ENCODE measurements at regions not wholly inside any gene's neighbourhood (a gene's known extent, or its start where the extent isn't known, plus 50 kb on each side); places are given as distances from the start of the nearest gene placed in this dataset.

DNA sequence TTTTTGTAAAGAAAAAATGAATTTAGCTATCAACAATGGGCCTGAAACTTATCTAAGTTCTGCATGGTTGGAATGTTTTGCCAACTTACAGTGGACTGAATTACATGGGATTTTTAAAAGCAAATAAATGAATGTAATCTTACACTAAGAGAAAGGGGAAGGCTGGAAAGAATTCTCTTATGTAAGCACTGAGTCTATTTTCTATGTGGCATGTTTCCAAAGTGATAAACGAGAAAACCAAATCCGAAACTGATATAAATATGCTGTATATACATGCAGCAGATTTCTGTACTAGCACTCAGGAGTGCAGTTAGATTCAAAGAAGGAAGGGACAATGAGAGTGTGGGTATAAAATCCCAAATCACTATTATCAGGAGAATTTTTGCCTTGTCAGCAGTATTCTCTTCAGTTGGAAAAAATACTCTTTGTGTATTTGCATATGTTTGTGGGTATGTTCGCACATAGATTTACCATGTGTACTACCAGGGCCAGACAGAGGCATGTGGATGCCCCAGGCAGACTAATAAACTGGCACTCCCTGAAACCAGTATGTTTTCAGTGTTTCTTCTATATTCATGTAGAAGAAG lies 334.3 kb upstream of the SEMA3D start:
- H3K4me3 ChIP-seq (replicated peaks in 1 of 2; ENCODE audit: low read depth in 1 of 2, low read length in 2 of 2) = no peak overlapping the region
- ChIA-PET CTCF (no interaction called here), POLR2A (no interaction called here), RAD21 (ENCODE audit: low non-redundant PET in 1 of 2, low total read pairs in 2 of 2, uncharacterized antibody in 2 of 2, unreplicated experiment in 2 of 2) (no interaction called here)
- H4K20me1 ChIP-seq (ENCODE audit: insufficient read depth) = no peaks in the 10 kb centered on the region
- TF ChIP-seq EGR1 (IDR thresholded peaks at IDR 0.05; ENCODE audit: low read depth) (no peak), POLR2A (IDR thresholded peaks at IDR 0.05; ENCODE audit: borderline replicate concordance, extremely low read depth, insufficient read depth, insufficient read length) (no peak), YY1 (IDR thresholded peaks at IDR 0.05; ENCODE audit: extremely low read depth, insufficient replicate concordance, low read depth, low read length) (no peak), POLR2AphosphoS5 (IDR thresholded peaks at IDR 0.05; ENCODE audit: low read depth, low read length) (no peak), TCF7L2 (IDR thresholded peaks at IDR 0.05; ENCODE audit: borderline replicate concordance, extremely low read depth, insufficient read depth, insufficient read length) (no peak), EZH2phosphoT487 (IDR thresholded peaks at IDR 0.05; ENCODE audit: borderline replicate concordance) (no peak), SIN3A (IDR thresholded peaks at IDR 0.05; ENCODE audit: low read depth) (no peak), CBX3 (IDR thresholded peaks at IDR 0.05; ENCODE audit: low read depth) (no peak), JUND (IDR thresholded peaks at IDR 0.05) (no peak), ZNF274 (IDR thresholded peaks at IDR 0.05; ENCODE audit: low read depth, low read length) (no peak), SP1 (IDR thresholded peaks at IDR 0.05; ENCODE audit: low read depth) (no peak), EZH2 (IDR thresholded peaks at IDR 0.05) (no peak), CEBPB (IDR thresholded peaks at IDR 0.05; ENCODE audit: low read depth) (no peak), ELF1 (IDR thresholded peaks at IDR 0.05; ENCODE audit: borderline replicate concordance, low read depth) (no peak)
- TF ChIP-seq, protein P1, sequence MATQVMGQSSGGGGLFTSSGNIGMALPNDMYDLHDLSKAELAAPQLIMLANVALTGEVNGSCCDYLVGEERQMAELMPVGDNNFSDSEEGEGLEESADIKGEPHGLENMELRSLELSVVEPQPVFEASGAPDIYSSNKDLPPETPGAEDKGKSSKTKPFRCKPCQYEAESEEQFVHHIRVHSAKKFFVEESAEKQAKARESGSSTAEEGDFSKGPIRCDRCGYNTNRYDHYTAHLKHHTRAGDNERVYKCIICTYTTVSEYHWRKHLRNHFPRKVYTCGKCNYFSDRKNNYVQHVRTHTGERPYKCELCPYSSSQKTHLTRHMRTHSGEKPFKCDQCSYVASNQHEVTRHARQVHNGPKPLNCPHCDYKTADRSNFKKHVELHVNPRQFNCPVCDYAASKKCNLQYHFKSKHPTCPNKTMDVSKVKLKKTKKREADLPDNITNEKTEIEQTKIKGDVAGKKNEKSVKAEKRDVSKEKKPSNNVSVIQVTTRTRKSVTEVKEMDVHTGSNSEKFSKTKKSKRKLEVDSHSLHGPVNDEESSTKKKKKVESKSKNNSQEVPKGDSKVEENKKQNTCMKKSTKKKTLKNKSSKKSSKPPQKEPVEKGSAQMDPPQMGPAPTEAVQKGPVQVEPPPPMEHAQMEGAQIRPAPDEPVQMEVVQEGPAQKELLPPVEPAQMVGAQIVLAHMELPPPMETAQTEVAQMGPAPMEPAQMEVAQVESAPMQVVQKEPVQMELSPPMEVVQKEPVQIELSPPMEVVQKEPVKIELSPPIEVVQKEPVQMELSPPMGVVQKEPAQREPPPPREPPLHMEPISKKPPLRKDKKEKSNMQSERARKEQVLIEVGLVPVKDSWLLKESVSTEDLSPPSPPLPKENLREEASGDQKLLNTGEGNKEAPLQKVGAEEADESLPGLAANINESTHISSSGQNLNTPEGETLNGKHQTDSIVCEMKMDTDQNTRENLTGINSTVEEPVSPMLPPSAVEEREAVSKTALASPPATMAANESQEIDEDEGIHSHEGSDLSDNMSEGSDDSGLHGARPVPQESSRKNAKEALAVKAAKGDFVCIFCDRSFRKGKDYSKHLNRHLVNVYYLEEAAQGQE (IDR thresholded peaks at IDR 0.05; ENCODE audit: low read depth) = no peak
- TF ChIP-seq, protein P2, sequence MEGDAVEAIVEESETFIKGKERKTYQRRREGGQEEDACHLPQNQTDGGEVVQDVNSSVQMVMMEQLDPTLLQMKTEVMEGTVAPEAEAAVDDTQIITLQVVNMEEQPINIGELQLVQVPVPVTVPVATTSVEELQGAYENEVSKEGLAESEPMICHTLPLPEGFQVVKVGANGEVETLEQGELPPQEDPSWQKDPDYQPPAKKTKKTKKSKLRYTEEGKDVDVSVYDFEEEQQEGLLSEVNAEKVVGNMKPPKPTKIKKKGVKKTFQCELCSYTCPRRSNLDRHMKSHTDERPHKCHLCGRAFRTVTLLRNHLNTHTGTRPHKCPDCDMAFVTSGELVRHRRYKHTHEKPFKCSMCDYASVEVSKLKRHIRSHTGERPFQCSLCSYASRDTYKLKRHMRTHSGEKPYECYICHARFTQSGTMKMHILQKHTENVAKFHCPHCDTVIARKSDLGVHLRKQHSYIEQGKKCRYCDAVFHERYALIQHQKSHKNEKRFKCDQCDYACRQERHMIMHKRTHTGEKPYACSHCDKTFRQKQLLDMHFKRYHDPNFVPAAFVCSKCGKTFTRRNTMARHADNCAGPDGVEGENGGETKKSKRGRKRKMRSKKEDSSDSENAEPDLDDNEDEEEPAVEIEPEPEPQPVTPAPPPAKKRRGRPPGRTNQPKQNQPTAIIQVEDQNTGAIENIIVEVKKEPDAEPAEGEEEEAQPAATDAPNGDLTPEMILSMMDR (IDR thresholded peaks at IDR 0.05 in 2 of 3, conservative IDR thresholded peaks at IDR 0.05 in 1 of 3; ENCODE audit: borderline replicate concordance in 1 of 3, insufficient read depth in 1 of 3, low read depth in 2 of 3, low read length in 2 of 3) = no peak
- TF ChIP-seq, protein P3, sequence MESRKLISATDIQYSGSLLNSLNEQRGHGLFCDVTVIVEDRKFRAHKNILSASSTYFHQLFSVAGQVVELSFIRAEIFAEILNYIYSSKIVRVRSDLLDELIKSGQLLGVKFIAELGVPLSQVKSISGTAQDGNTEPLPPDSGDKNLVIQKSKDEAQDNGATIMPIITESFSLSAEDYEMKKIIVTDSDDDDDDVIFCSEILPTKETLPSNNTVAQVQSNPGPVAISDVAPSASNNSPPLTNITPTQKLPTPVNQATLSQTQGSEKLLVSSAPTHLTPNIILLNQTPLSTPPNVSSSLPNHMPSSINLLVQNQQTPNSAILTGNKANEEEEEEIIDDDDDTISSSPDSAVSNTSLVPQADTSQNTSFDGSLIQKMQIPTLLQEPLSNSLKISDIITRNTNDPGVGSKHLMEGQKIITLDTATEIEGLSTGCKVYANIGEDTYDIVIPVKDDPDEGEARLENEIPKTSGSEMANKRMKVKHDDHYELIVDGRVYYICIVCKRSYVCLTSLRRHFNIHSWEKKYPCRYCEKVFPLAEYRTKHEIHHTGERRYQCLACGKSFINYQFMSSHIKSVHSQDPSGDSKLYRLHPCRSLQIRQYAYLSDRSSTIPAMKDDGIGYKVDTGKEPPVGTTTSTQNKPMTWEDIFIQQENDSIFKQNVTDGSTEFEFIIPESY (IDR thresholded peaks at IDR 0.05; ENCODE audit: extremely low read depth, insufficient replicate concordance, low read length) = no peak
- TF ChIP-seq, protein P4, sequence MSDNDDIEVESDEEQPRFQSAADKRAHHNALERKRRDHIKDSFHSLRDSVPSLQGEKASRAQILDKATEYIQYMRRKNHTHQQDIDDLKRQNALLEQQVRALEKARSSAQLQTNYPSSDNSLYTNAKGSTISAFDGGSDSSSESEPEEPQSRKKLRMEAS (IDR thresholded peaks at IDR 0.05) = no peak
- no peak overlapping the region for H2AFZ ChIP-seq (ENCODE audit: low read depth, low read length, poor library complexity, severe bottlenecking)
- no peak for ATAC-seq
- DNase-seq (ENCODE audit: low read depth, low spot score) = no peak
- H3K4me1 ChIP-seq (ENCODE audit: control insufficient read depth in 1 of 2, insufficient read depth in 2 of 2, low read length in 2 of 2) = no peaks in the 10 kb centered on the region
- H3K27me3 ChIP-seq (ENCODE audit: insufficient read depth, low read length) = no peaks in the 10 kb centered on the region
- H3K4me2 ChIP-seq (ENCODE audit: low read length) = no peak overlapping the region
- H3K36me3 ChIP-seq (ENCODE audit: control insufficient read depth in 1 of 2, insufficient read depth in 2 of 2, low read length in 2 of 2) = no peaks in the 10 kb centered on the region
- no peak overlapping the region for H3K27ac ChIP-seq (ENCODE audit: low read depth, low read length)
- H3K9ac ChIP-seq (ENCODE audit: low read length) = no peak overlapping the region
- intact Hi-C loops (cut with micrococcal nuclease) = no loop called here
- no TSS peak for BruUV-seq (replicated peaks)
- H3K79me2 ChIP-seq (ENCODE audit: insufficient read depth, low read length) = no peaks in the 10 kb centered on the region
- no peaks in the 10 kb centered on the region for H3K9me3 ChIP-seq (ENCODE audit: control insufficient read depth in 1 of 2, insufficient read depth in 1 of 2, low read depth in 1 of 2, low read length in 2 of 2)
- no peaks in the 10 kb centered on the region for H3K9me2 ChIP-seq (ENCODE audit: insufficient read depth)
